GM12878 (cell line): ENCODE measurements at regions not wholly inside any gene's neighbourhood (a gene's known extent, or its start where the extent isn't known, plus 50 kb on each side); places are given as distances from the start of the nearest gene placed in this dataset.

Source experiments
- ATAC-seq: fragments of 200-7000 bp; cut with Tn5 transposase; 3 replicates; pipeline ENCODE4 v1.9.1; 2020; ENCODE audit warnings: mild to moderate bottlenecking, moderate library complexity
- BruUV-seq: library from RNA; stranded (reverse); fragments of 400-500 nt; replicated peaks from 2 replicates; lab custom pipeline; 2021; lab: Mats Ljungman, UMichigan
- CTCF ChIA-PET: fragments of 300-600 bp; sonication (Branson Sonifier 250); formaldehyde crosslinking; extraction: SDS; loops from one replicate; lab custom pipeline; 2021; ENCODE audit warnings: inconsistent platforms; lab: Yijun Ruan, JAX
- POLR2A ChIA-PET: fragments of 350-600 bp; formaldehyde crosslinking; extraction: SDS; loops from one replicate; lab custom pipeline; 2021; ENCODE audit warnings: inconsistent platforms; lab: Charles Lee
- RAD21 ChIA-PET: fragments of 300-600 bp; sonication (Branson Sonifier 250); formaldehyde crosslinking; loops from one replicate; lab custom pipeline; 2023; ENCODE audit warnings: antibody characterized with exemption; ENCODE audit not compliant: unreplicated experiment; lab: Charles Lee
- SMC1A ChIA-PET: fragments of 300-600 bp; sonication (Branson Sonifier 250); formaldehyde crosslinking; loops from one replicate; lab custom pipeline; 2023; ENCODE audit not compliant: unreplicated experiment, uncharacterized antibody; lab: Charles Lee
- DNase-seq: peaks from one replicate; pipeline ENCODE4 v3.0.0-alpha.2; 2011; ENCODE audit warnings: low read depth, low spot score
- FAIRE-seq: peaks from 3 replicates; lab custom pipeline; 2011; peaks lifted over from hg19 to GRCh38; lab: Jason Lieb, UNC
- H2AFZ ChIP-seq: 2 replicates; pipeline ENCODE4 v1.6.0; 2011; ENCODE audit warnings: low read depth, low read length, control low read depth; ENCODE audit not compliant: control insufficient read depth
- H3K27ac ChIP-seq: 2 replicates; pipeline ENCODE4 v1.5.1; 2011; ENCODE audit warnings: control low read depth; ENCODE audit not compliant: control insufficient read depth, insufficient read depth
- H3K27me3 ChIP-seq, 2 experiments: replicated peaks in 1 of 2; 2 replicates each; pipeline versions ENCODE4 v1.6.0 to v1.6.1; 2011; ENCODE audit warnings: low read length in 1 of 2; ENCODE audit not compliant: control insufficient read depth in 2 of 2, insufficient read depth in 2 of 2
- H3K36me3 ChIP-seq, 2 experiments: 2 replicates each; pipeline ENCODE4 v1.5.1; 2011; ENCODE audit warnings: low read length in 1 of 2; ENCODE audit not compliant: control insufficient read depth in 2 of 2, insufficient read depth in 2 of 2
- H3K4me1 ChIP-seq: 2 replicates; pipeline ENCODE4 v1.6.1; 2011; ENCODE audit warnings: mild to moderate bottlenecking, low read length, moderate library complexity, mixed read lengths; ENCODE audit not compliant: control insufficient read depth, insufficient read depth
- H3K4me2 ChIP-seq: 2 replicates; pipeline ENCODE4 v1.6.0; 2011; ENCODE audit warnings: control low read depth; ENCODE audit not compliant: control insufficient read depth, insufficient read depth
- H3K4me3 ChIP-seq: fragments of 200-600 bp; sonication (generic); 2 replicates; pipeline ENCODE4 v1.5.1; 2016
- H3K79me2 ChIP-seq: 2 replicates; pipeline ENCODE4 v1.6.0; 2011; ENCODE audit warnings: low read length; ENCODE audit not compliant: control insufficient read depth, insufficient read depth
- H3K9ac ChIP-seq: 2 replicates; pipeline ENCODE4 v1.8.0; 2011; ENCODE audit warnings: low read length, control low read depth, mixed read lengths; ENCODE audit not compliant: control insufficient read depth, insufficient read depth
- H3K9me3 ChIP-seq: replicated peaks from 3 replicates; pipeline ENCODE4 v1.5.1; 2011; ENCODE audit warnings: mild to moderate bottlenecking, low read length; ENCODE audit not compliant: control insufficient read depth, insufficient read depth
- H4K20me1 ChIP-seq: 2 replicates; pipeline ENCODE4 v1.6.0; 2011; ENCODE audit not compliant: control insufficient read depth, insufficient read depth
- ASH2L ChIP-seq: fragments of 300-600, 200-600 bp; sonication (generic); IDR thresholded peaks from 2 replicates; pipeline ENCODE4 v1.6.1; 2017; ENCODE audit warnings: low read depth, mild to moderate bottlenecking, borderline replicate concordance
- CBFB ChIP-seq: IDR thresholded peaks from 2 replicates; pipeline ENCODE4 v1.6.1; 2016; ENCODE audit warnings: antibody characterized with exemption, low read depth
- CBX3 ChIP-seq: fragments of 200-600 bp; sonication (generic); IDR thresholded peaks from 2 replicates; pipeline ENCODE4 v1.6.1; 2016; ENCODE audit warnings: low read depth, borderline replicate concordance
- CHD1 ChIP-seq: IDR thresholded peaks from 2 replicates; pipeline ENCODE4 v1.6.1; 2012; ENCODE audit warnings: low read depth, low read length, improper control_type of control experiment
- HDAC6 ChIP-seq: fragments of 200-600 bp; sonication (generic); IDR thresholded peaks from one replicate; pipeline ENCODE4 v1.8.0; 2017; ENCODE audit warnings: antibody characterized with exemption; ENCODE audit not compliant: unreplicated experiment
- MEF2B ChIP-seq: fragments of 450-650 bp; IDR thresholded peaks from 2 replicates; pipeline ENCODE4 v1.6.1; 2018; ENCODE audit warnings: mild to moderate bottlenecking, moderate library complexity; ENCODE audit not compliant: partially characterized antibody, poor library complexity, severe bottlenecking
- MTA3 ChIP-seq: IDR thresholded peaks from 2 replicates; pipeline ENCODE4 v1.6.1; 2012; ENCODE audit warnings: low read length, inconsistent platforms, borderline replicate concordance
- NFYB ChIP-seq: IDR thresholded peaks from 2 replicates; pipeline ENCODE4 v1.6.1; 2011; ENCODE audit warnings: low read depth, mild to moderate bottlenecking, low read length, improper control_type of control experiment, moderate library complexity; ENCODE audit not compliant: insufficient read depth
- POLR2A ChIP-seq: IDR thresholded peaks from 2 replicates; pipeline ENCODE4 v1.6.1; 2011; ENCODE audit warnings: low read depth, mild to moderate bottlenecking, low read length
- RAD21 ChIP-seq: IDR thresholded peaks from 2 replicates; pipeline ENCODE4 v1.6.1; 2011; ENCODE audit warnings: mild to moderate bottlenecking, low read depth, low read length, moderate library complexity; ENCODE audit not compliant: insufficient read depth
- RELA ChIP-seq: fragments of 450-650 bp; IDR thresholded peaks from 2 replicates; pipeline ENCODE4 v1.8.0; 2014; ENCODE audit warnings: borderline replicate concordance; ENCODE audit not compliant: partially characterized antibody
- RUNX3 ChIP-seq: IDR thresholded peaks from 2 replicates; pipeline ENCODE4 v1.6.1; 2012; ENCODE audit warnings: low read length, inconsistent platforms
- SMARCA5 ChIP-seq: fragments of 450-650 bp; IDR thresholded peaks from 2 replicates; pipeline ENCODE4 v1.6.1; 2017; ENCODE audit warnings: mild to moderate bottlenecking
- SREBF1 ChIP-seq: IDR thresholded peaks from 2 replicates; pipeline ENCODE4 v1.6.1; 2012; ENCODE audit warnings: mild to moderate bottlenecking, low read length
- SRF ChIP-seq, 2 experiments: IDR thresholded peaks; 2 replicates each; pipeline ENCODE4 v1.6.1; 2011; ENCODE audit warnings: low read depth in 2 of 2, low read length in 2 of 2, mild to moderate bottlenecking in 1 of 2, moderate library complexity in 1 of 2
- ZBED1 ChIP-seq: IDR thresholded peaks from 2 replicates; pipeline ENCODE4 v1.6.1; 2016; ENCODE audit warnings: borderline replicate concordance
- WGBS: methylation state at CpG from one replicate; pipeline ENCODE4 v1.1.6; 2016; ENCODE audit warnings: low lambda C conversion rate; ENCODE audit not compliant: insufficient replicate concordance, insufficient coverage; ENCODE audit errors: missing lambda C conversion rate; 5-methylcytosine and 5-hydroxymethylcytosine counted together
- in situ Hi-C: fragments of 300-500 bp; cut with MboI; formaldehyde crosslinking; loops from 9 replicates; pipeline ENCODE4 v1.14.3; 2018; ENCODE audit warnings: mixed read lengths
- intact Hi-C: fragments of 100-400 bp; cut with micrococcal nuclease; formaldehyde crosslinking; loops from one replicate; pipeline ENCODE4 v1.14.2; 2022; ENCODE audit not compliant: unreplicated experiment
- TF ChIP-seq, protein P1 (sequence below): IDR thresholded peaks from 2 replicates; pipeline ENCODE4 v1.6.1; 2011; ENCODE audit warnings: borderline replicate concordance, low read depth, mild to moderate bottlenecking, moderate library complexity, low read length; ENCODE audit not compliant: insufficient read depth, poor library complexity, severe bottlenecking
- TF ChIP-seq, protein P2 (sequence below): fragments of 450-650 bp; IDR thresholded peaks from 2 replicates; pipeline ENCODE4 v1.6.1; 2018; ENCODE audit warnings: mild to moderate bottlenecking, low read depth, moderate library complexity; ENCODE audit not compliant: partially characterized antibody
- TF ChIP-seq, protein P3 (sequence below): IDR thresholded peaks from 2 replicates; pipeline ENCODE4 v1.6.1; 2011; ENCODE audit warnings: low read depth, mild to moderate bottlenecking, low read length, moderate library complexity, borderline replicate concordance; ENCODE audit errors: extremely low read depth

DNA sequence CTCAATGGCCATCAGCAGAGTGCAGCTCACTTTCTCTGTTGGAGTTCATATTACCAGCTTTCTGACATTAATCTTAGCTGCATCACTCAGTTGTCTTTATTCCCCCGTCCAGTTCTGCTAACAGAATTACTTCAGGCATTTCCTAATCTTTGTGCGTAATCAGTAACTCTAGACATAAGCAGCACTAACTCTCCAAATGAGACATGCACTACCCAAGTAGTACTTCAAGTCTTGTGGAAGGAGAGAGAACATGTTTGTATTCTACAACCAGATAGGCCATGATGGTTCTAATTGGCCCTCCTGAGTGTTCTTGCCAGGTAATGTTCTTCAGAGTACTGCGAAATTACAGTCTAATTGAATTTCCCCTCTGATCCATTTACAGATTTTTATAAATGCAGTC lies 448.5 kb upstream of the RPS6KA3 start:
- Histone ChIP-seq H3K27ac (no peak overlapping the region), H3K4me1 (no peaks in the 10 kb centered on the region), H2AFZ (no peak overlapping the region), H3K27me3 (no peaks in the 10 kb centered on the region)
- 46% methylated on average over 3 of the region's 3 CpGs for WGBS
- in situ Hi-C loops (no loop called here), intact Hi-C loops (no loop called here)
- ChIA-PET CTCF (no interaction called here), RAD21 (no interaction called here)
- no peak for TF ChIP-seq RAD21
- no peak for TF ChIP-seq CBFB
- no peak for TF ChIP-seq RELA
- TF ChIP-seq MEF2B, result no peak
- no peak for TF ChIP-seq SRF (IDR thresholded peaks at IDR 0.05; ENCODE audit: low read depth in 2 of 2, low read length in 2 of 2)
- no peak for TF ChIP-seq NFYB
- TF ChIP-seq RUNX3, result no peak
- TF ChIP-seq, protein P1, sequence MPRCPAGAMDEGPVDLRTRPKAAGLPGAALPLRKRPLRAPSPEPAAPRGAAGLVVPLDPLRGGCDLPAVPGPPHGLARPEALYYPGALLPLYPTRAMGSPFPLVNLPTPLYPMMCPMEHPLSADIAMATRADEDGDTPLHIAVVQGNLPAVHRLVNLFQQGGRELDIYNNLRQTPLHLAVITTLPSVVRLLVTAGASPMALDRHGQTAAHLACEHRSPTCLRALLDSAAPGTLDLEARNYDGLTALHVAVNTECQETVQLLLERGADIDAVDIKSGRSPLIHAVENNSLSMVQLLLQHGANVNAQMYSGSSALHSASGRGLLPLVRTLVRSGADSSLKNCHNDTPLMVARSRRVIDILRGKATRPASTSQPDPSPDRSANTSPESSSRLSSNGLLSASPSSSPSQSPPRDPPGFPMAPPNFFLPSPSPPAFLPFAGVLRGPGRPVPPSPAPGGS, result no peak
- TF ChIP-seq HDAC6, result no peak
- TF ChIP-seq CHD1, result no peak
- no peak for TF ChIP-seq SREBF1
- TF ChIP-seq SMARCA5, result no peak
- TF ChIP-seq, protein P2, sequence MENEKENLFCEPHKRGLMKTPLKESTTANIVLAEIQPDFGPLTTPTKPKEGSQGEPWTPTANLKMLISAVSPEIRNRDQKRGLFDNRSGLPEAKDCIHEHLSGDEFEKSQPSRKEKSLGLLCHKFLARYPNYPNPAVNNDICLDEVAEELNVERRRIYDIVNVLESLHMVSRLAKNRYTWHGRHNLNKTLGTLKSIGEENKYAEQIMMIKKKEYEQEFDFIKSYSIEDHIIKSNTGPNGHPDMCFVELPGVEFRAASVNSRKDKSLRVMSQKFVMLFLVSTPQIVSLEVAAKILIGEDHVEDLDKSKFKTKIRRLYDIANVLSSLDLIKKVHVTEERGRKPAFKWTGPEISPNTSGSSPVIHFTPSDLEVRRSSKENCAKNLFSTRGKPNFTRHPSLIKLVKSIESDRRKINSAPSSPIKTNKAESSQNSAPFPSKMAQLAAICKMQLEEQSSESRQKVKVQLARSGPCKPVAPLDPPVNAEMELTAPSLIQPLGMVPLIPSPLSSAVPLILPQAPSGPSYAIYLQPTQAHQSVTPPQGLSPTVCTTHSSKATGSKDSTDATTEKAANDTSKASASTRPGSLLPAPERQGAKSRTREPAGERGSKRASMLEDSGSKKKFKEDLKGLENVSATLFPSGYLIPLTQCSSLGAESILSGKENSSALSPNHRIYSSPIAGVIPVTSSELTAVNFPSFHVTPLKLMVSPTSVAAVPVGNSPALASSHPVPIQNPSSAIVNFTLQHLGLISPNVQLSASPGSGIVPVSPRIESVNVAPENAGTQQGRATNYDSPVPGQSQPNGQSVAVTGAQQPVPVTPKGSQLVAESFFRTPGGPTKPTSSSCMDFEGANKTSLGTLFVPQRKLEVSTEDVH, result no peak
- TF ChIP-seq, protein P3, sequence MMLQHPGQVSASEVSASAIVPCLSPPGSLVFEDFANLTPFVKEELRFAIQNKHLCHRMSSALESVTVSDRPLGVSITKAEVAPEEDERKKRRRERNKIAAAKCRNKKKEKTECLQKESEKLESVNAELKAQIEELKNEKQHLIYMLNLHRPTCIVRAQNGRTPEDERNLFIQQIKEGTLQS, result no peak
- TF ChIP-seq ZBED1, result no peak
- no peak for TF ChIP-seq CBX3
- no peak for TF ChIP-seq MTA3
- no peak for TF ChIP-seq POLR2A
- TF ChIP-seq ASH2L, result no peak
- TF ChIP-seq, all 136 proteins: peak for 0
- Histone ChIP-seq H4K20me1 (no peaks in the 10 kb centered on the region), H3K4me2 (no peak overlapping the region), H3K4me3 (no peak overlapping the region), H3K79me2 (no peaks in the 10 kb centered on the region), H3K9ac (no peak overlapping the region), H3K36me3 (no peaks in the 10 kb centered on the region), H3K9me3 (no peaks in the 10 kb centered on the region)
- DNase-seq (no peak), ATAC-seq (no peak), FAIRE-seq (no peak)
- ChIA-PET POLR2A (no interaction called here), SMC1A (interaction anchor here (1.0 to 1.1 kb wide), 2 partner anchors 10 to 770 kb away, joined by 3 read pairs; no protein-coding TSS in a partner anchor)
- no TSS peak for BruUV-seq
